PC-3 (cell line): ENCODE measurements at regions not wholly inside any gene's neighbourhood (a gene's known extent, or its start where the extent isn't known, plus 50 kb on each side); places are given as distances from the start of the nearest gene placed in this dataset.

Experiments
- EZH2 ChIP-seq: fragments of 300-600 bp; sonication (generic); IDR thresholded peaks from one replicate; pipeline ENCODE4 v1.6.1; 2017; ENCODE audit warnings: antibody characterized with exemption, mild to moderate bottlenecking, low read length; ENCODE audit not compliant: unreplicated experiment
- EZH2phosphoT487 ChIP-seq: fragments of 300-600 bp; sonication (generic); IDR thresholded peaks from 2 replicates; pipeline ENCODE4 v1.6.1; 2018; ENCODE audit warnings: mild to moderate bottlenecking, antibody characterized with exemption, low read length, borderline replicate concordance
- TF ChIP-seq, protein P1 (sequence below): fragments of 300-600 bp; sonication (generic); conservative IDR thresholded peaks from 2 replicates; pipeline ENCODE4 v1.5.1; 2017; ENCODE audit warnings: antibody characterized with exemption, low read depth, mild to moderate bottlenecking, low read length

DNA sequence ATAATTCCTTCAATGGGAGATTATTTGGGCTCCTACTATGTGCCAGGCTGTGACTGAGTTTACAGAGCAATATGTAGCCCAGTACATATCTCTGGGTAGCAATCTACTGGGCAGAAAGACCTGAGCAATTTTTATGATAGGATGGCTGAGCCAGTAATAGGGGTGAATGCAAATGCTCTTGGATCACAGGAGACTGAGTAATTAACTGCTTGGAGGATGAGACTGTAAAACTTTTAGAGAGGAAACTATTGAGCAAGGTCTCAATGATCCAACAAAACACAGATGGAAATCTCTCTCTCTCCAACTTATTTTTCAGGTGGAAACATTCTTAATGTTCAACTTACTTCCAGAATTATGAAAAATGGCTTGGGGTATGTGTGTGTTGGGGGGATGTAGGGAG is 402.2 kb downstream of the AEBP2 start:
- TF ChIP-seq, protein P1, sequence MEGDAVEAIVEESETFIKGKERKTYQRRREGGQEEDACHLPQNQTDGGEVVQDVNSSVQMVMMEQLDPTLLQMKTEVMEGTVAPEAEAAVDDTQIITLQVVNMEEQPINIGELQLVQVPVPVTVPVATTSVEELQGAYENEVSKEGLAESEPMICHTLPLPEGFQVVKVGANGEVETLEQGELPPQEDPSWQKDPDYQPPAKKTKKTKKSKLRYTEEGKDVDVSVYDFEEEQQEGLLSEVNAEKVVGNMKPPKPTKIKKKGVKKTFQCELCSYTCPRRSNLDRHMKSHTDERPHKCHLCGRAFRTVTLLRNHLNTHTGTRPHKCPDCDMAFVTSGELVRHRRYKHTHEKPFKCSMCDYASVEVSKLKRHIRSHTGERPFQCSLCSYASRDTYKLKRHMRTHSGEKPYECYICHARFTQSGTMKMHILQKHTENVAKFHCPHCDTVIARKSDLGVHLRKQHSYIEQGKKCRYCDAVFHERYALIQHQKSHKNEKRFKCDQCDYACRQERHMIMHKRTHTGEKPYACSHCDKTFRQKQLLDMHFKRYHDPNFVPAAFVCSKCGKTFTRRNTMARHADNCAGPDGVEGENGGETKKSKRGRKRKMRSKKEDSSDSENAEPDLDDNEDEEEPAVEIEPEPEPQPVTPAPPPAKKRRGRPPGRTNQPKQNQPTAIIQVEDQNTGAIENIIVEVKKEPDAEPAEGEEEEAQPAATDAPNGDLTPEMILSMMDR = no peak
- TF ChIP-seq EZH2phosphoT487 (no peak), EZH2 (no peak)
